ENCODE measurements at regions not wholly inside any gene's neighbourhood (a gene's known extent, or its start where the extent isn't known, plus 50 kb on each side); places are given as distances from the start of the nearest gene placed in this dataset.
"Not testable (repeated sequence)": the region's sequence is repeated elsewhere in the genome, so short reads cannot be mapped to it uniquely, and the experiment has no call there.

DNA sequence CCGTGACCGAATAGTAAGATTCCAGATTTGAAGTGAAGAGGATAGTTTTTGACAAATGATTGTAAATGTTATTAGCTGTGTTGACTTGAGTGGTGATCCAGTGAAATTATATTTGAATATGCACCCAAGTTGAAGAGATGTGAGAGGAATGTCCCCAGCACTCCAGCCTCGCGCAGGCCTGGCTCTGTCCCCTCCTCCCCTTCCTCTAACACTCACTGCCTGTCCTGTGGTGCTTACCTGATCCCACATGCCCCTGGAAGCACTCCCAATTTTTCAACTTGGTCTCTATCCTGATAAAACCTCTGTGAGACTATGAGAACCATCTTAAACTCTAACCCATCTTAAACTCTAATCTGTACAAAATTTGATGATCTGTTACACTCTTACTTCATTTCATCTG is 154.7 kb upstream of the LRP1B start:
- peaks cover 9 to 12% of the 10 kb centered on the region in 2 experiments for H3K4me1 Mint-ChIP-seq
- H3K36me3 Mint-ChIP-seq (ENCODE audit: insufficient read depth in 1 of 3, low read depth in 3 of 3) = no peaks in the 10 kb centered on the region

DNA sequence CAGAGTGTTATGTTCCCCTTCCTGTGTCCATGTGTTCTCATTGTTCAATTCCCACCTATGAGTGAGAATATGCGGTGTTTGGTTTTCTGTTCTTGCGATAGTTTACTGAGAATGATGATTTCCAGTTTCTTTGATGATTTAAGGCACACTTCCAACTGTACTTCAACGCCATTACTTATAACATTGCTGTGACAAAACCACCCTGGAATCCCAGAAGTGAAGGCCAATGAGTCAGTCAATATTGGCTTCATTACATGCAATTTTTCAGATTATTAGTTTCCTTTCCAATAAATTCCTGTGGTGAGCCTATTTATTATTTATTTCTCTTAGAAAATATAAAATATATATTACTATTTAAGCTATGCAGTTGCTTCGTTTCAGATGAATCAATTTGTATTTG is 153.5 kb upstream of the LRP1B start:
- not testable (repeated sequence) for DNase-seq
- WGBS (ENCODE audit: extremely low coverage, insufficient read length, low lambda C conversion rate) = no CpG with 5 or more reads among the region's 4 CpGs

More for the DNA sequence above, 154.7 kb upstream of the LRP1B start:
- H3K4me1 ChIP-seq (ENCODE audit: insufficient read depth, low read length) = no peaks in the 10 kb centered on the region
- no peaks in the 10 kb centered on the region for H3K27me3 ChIP-seq (ENCODE audit: insufficient read depth, low read length)
- H4K8ac ChIP-seq (replicated peaks; ENCODE audit: insufficient read length, low read depth, low read length) = no peak overlapping the region
- no peak overlapping the region for H2BK20ac ChIP-seq (ENCODE audit: low read depth, low read length, poor library complexity, severe bottlenecking)
- H3K18ac ChIP-seq (ENCODE audit: insufficient read length, low read depth, low read length) = no peak overlapping the region
- H3T11ph ChIP-seq (ENCODE audit: low read length) = no peak overlapping the region
- DNase-seq = no peak
- H3K27me3 Mint-ChIP-seq (ENCODE audit: low read depth) = no peaks in the 10 kb centered on the region
- no peak overlapping the region for H2AK5ac ChIP-seq (ENCODE audit: insufficient read length, low read length)
- H3K9me3 Mint-ChIP-seq = no peaks in the 10 kb centered on the region
- H3K79me2 ChIP-seq (ENCODE audit: insufficient read depth, low read length) = no peaks in the 10 kb centered on the region
- no peak overlapping the region for H3K27ac Mint-ChIP-seq
- H3K4ac ChIP-seq (ENCODE audit: low read depth, low read length) = no peak overlapping the region
- no peak overlapping the region for H4K91ac ChIP-seq (ENCODE audit: insufficient read length, low read depth, low read length)
- H3K9ac ChIP-seq (ENCODE audit: extremely low read depth, insufficient read length, low read length) = no peak overlapping the region
- no peak overlapping the region for H2BK12ac ChIP-seq (ENCODE audit: insufficient read length, low read depth, low read length)
- no peak overlapping the region for H3K23ac ChIP-seq (ENCODE audit: insufficient read length, low read depth, low read length)
- H3K56ac ChIP-seq (ENCODE audit: insufficient read length, low read depth, low read length) = no peak overlapping the region
- no peak overlapping the region for H2BK5ac ChIP-seq (ENCODE audit: insufficient read length, low read length)
- H4K20me1 ChIP-seq (ENCODE audit: control insufficient read depth, insufficient read depth, insufficient read length) = no peaks in the 10 kb centered on the region
- no peaks in the 10 kb centered on the region for H3K79me1 ChIP-seq (ENCODE audit: insufficient read depth, low read depth, low read length, poor library complexity, severe bottlenecking)
- no peak overlapping the region for H3K4me2 ChIP-seq (ENCODE audit: insufficient read depth, insufficient read length, low read length)
- no CpG with 5 or more reads among the region's 4 CpGs for WGBS (ENCODE audit: extremely low coverage, insufficient read length, low lambda C conversion rate)
- no peak overlapping the region for H3K27ac ChIP-seq (ENCODE audit: insufficient read length, low read depth, low read length)
- no peak overlapping the region for H3K14ac ChIP-seq (ENCODE audit: insufficient read depth, low read length)
- H3K23me2 ChIP-seq (ENCODE audit: insufficient read length, low read depth, low read length, poor library complexity, severe bottlenecking) = no peaks in the 10 kb centered on the region
- no peak overlapping the region for H3K4me3 Mint-ChIP-seq
- no peak overlapping the region for H2BK15ac ChIP-seq (ENCODE audit: low read depth, low read length)
- no peak overlapping the region for H2AFZ ChIP-seq (ENCODE audit: low read length)
- TF ChIP-seq, protein P1, sequence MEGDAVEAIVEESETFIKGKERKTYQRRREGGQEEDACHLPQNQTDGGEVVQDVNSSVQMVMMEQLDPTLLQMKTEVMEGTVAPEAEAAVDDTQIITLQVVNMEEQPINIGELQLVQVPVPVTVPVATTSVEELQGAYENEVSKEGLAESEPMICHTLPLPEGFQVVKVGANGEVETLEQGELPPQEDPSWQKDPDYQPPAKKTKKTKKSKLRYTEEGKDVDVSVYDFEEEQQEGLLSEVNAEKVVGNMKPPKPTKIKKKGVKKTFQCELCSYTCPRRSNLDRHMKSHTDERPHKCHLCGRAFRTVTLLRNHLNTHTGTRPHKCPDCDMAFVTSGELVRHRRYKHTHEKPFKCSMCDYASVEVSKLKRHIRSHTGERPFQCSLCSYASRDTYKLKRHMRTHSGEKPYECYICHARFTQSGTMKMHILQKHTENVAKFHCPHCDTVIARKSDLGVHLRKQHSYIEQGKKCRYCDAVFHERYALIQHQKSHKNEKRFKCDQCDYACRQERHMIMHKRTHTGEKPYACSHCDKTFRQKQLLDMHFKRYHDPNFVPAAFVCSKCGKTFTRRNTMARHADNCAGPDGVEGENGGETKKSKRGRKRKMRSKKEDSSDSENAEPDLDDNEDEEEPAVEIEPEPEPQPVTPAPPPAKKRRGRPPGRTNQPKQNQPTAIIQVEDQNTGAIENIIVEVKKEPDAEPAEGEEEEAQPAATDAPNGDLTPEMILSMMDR (conservative IDR thresholded peaks at IDR 0.05) = no peak
- H4K5ac ChIP-seq (ENCODE audit: insufficient read length, low read depth, low read length) = no peak overlapping the region
- H3K9me3 ChIP-seq (ENCODE audit: control insufficient read depth, low read depth, low read length) = no peaks in the 10 kb centered on the region
- no peak overlapping the region for H2BK120ac ChIP-seq (ENCODE audit: low read depth, low read length, poor library complexity, severe bottlenecking)

More for the DNA sequence above, 153.5 kb upstream of the LRP1B start:
- H3K4me2 ChIP-seq (ENCODE audit: insufficient read depth, insufficient read length, low read length); H3K79me2 ChIP-seq (ENCODE audit: insufficient read depth, low read length); H4K20me1 ChIP-seq (ENCODE audit: control insufficient read depth, insufficient read depth, insufficient read length); H2BK12ac ChIP-seq (ENCODE audit: insufficient read length, low read depth, low read length); H2AK5ac ChIP-seq (ENCODE audit: insufficient read length, low read length); H3K9ac ChIP-seq (ENCODE audit: extremely low read depth, insufficient read length, low read length); H3K9me3 ChIP-seq (ENCODE audit: control insufficient read depth, low read depth, low read length); H3K18ac ChIP-seq (ENCODE audit: insufficient read length, low read depth, low read length); H3K27me3 Mint-ChIP-seq (ENCODE audit: low read depth); H2BK5ac ChIP-seq (ENCODE audit: insufficient read length, low read length); H3K79me1 ChIP-seq (ENCODE audit: insufficient read depth, low read depth, low read length, poor library complexity, severe bottlenecking); H3K36me3 Mint-ChIP-seq (ENCODE audit: insufficient read depth in 1 of 3, low read depth in 3 of 3); H3K14ac ChIP-seq (ENCODE audit: insufficient read depth, low read length); H4K91ac ChIP-seq (ENCODE audit: insufficient read length, low read depth, low read length); H2BK120ac ChIP-seq (ENCODE audit: low read depth, low read length, poor library complexity, severe bottlenecking); H3K4ac ChIP-seq (ENCODE audit: low read depth, low read length); H2BK20ac ChIP-seq (ENCODE audit: low read depth, low read length, poor library complexity, severe bottlenecking); H3K23ac ChIP-seq (ENCODE audit: insufficient read length, low read depth, low read length); H3K23me2 ChIP-seq (ENCODE audit: insufficient read length, low read depth, low read length, poor library complexity, severe bottlenecking); H3K4me1 ChIP-seq (ENCODE audit: insufficient read depth, low read length); H3K27me3 ChIP-seq (ENCODE audit: insufficient read depth, low read length); H3K27ac ChIP-seq (ENCODE audit: insufficient read length, low read depth, low read length); H2AFZ ChIP-seq (ENCODE audit: low read length); H3T11ph ChIP-seq (ENCODE audit: low read length); H2BK15ac ChIP-seq (ENCODE audit: low read depth, low read length); H3K27ac Mint-ChIP-seq; H3K56ac ChIP-seq (ENCODE audit: insufficient read length, low read depth, low read length); H4K5ac ChIP-seq (ENCODE audit: insufficient read length, low read depth, low read length); H4K8ac ChIP-seq (replicated peaks; ENCODE audit: insufficient read length, low read depth, low read length); H3K9me3 Mint-ChIP-seq; H3K4me3 Mint-ChIP-seq: not testable (repeated sequence)
- H3K4me1 Mint-ChIP-seq = peaks cover 9 to 12% of the 10 kb centered on the region in 2 experiments

Data from H9 (cell line).